ENCODE measurements at regions not wholly inside any gene's neighbourhood (a gene's known extent, or its start where the extent isn't known, plus 50 kb on each side); places are given as distances from the start of the nearest gene placed in this dataset.
A peak's percentile ranks its signal among the peaks of the same experiment; 100 is the strongest.

DNA sequence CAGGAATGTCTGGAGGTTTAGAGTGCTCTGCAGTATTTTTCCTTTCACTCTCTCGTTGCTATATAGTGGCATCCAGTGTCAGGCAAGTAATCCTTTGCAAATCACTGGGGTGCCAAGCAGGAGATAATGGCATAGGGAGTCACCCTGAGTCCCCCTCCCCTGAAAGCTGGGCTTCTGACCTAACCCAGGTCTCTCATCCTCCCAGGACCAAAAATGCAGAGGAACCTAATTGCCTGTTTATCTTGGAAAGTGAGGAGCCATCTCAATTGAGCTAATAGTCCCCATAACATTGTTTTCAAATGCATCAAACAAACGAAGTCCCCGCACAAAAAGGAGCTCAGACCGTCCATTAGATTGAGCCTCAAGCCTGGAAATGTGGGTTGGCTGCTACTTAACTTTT lies 368.0 kb upstream of the IRX2 start:
- H3K9me3 Mint-ChIP-seq, result no peaks in the 10 kb centered on the region
- H3K27ac Mint-ChIP-seq, result no peak overlapping the region
- DNase-seq (ENCODE audit: low spot score) (no peak), ATAC-seq (no peak)
- H3K4me3 Mint-ChIP-seq, result peak overlapping the region; percentile 26; the same call in 1 of the 2 replicates
- ChIA-PET POLR2A (no interaction called here), CTCF (interaction anchor here (0.8 to 1.3 kb wide), 5 partner anchors 12 to 483 kb away, joined by 3 to 5 read pairs (median 3); no protein-coding TSS in a partner anchor)
- no peaks in the 10 kb centered on the region for H3K36me3 Mint-ChIP-seq
- TF ChIP-seq TP53 (CRISPR knock-in tag; IDR thresholded peaks at IDR 0.05), result no peak
- no peak for TF ChIP-seq ZNF263 (CRISPR knock-in tag; IDR thresholded peaks at IDR 0.05; ENCODE audit: low read depth)
- TF ChIP-seq ZNF423 (CRISPR knock-in tag; IDR thresholded peaks at IDR 0.05), result peak; percentile 43; the same call in 1 of the 2 replicates
- peaks cover 92% of the 10 kb centered on the region for H3K27me3 Mint-ChIP-seq (ENCODE audit: low read depth)
- peaks cover 94% of the 10 kb centered on the region for H3K4me1 Mint-ChIP-seq

DNA sequence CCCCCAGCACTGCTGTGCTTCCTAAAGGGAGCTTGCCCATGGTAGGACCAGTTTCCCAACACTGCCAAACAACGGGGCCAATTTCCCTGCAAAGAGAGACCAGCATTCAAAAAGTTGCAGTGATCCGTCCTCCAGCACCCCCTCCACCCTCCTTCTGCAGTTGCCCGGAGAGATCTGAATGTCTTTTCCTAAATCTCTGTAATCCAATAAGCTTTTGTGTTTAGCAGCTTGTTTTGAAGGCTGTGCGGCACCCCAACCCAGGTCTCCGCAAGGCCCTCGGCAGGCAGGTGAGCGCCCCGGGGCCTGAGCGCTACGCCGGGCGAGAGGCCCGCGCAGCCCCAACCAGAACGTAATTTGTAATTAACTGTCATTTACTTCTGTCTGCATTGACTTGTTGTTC lies 366.9 kb upstream of the IRX2 start:
- TF ChIP-seq MYBL2 (CRISPR knock-in tag; IDR thresholded peaks at IDR 0.05) (no peak), ZNF423 (CRISPR knock-in tag; IDR thresholded peaks at IDR 0.05) (peak; percentile 44)
- Mint-ChIP-seq H3K9me3 (no peaks in the 10 kb centered on the region), H3K4me3 (peak overlapping the region; percentile 62)

DNA sequence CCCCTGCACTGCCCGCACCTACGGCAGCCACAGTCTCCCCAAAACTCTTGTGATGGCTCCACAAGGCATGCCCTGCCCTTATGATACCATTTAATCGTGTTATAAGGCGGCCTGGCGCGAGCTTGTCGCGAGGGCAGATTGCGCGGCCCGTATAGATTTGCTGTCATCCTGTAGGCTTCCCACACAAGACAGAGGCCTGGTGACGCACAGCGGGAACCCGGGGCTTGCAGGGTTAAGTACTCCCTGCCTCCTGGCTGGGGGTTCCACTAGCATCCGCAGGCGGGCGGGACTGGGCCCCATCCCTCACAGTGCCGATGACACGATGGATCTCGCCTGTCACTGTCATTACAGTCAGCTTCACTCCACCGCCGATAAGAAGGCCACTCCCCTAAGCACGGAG lies 364.9 kb upstream of the IRX2 start:
- H3K9me3 Mint-ChIP-seq, result no peaks in the 10 kb centered on the region
- POLR2A ChIA-PET, result no interaction called here

More for the DNA sequence above, 366.9 kb upstream of the IRX2 start:
- CTCF ChIA-PET, result interaction anchor here (0.9 to 1.5 kb wide), 3 partner anchors 17 to 365 kb away, joined by 3 to 4 read pairs (median 4); no protein-coding TSS in a partner anchor
- DNase-seq (ENCODE audit: low spot score) (no peak), ATAC-seq (peak; percentile 25)
- peaks cover 90% of the 10 kb centered on the region for H3K4me1 Mint-ChIP-seq
- POLR2A ChIA-PET, result no interaction called here
- H3K36me3 Mint-ChIP-seq, result no peaks in the 10 kb centered on the region
- peaks cover 97% of the 10 kb centered on the region for H3K27me3 Mint-ChIP-seq (ENCODE audit: low read depth)
- no peak overlapping the region; the same call in 1 of the 2 replicates for H3K27ac Mint-ChIP-seq

DNA sequence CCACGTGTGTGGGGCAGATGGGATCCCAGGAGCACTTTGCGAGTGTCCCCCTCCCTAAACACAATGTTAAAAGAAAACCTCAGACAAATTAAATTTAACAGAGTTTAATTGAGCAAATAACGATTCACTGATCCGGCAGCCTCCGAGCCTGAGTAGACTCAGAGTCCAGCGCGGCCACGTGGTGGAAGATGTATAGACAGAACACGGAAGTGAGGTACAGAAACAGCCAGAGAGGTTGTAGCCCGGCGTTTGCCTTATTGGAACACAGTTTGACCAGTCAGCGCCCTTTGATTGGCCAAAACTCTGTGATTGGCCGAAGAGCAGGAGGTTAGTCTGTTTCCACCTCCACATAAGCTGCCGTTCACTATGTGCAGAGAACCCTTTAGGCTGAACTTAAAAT lies 363.0 kb upstream of the IRX2 start:
- DNase-seq (ENCODE audit: low spot score) (no peak), ATAC-seq (no peak)
- Mint-ChIP-seq H3K9me3 (no peaks in the 10 kb centered on the region), H3K27ac (no peak overlapping the region), H3K36me3 (no peaks in the 10 kb centered on the region), H3K27me3 (ENCODE audit: low read depth) (peaks cover 81% of the 10 kb centered on the region), H3K4me3 (no peak overlapping the region), H3K4me1 (peaks cover 64% of the 10 kb centered on the region)
- CTCF ChIA-PET, result no interaction called here
- POLR2A ChIA-PET, result interaction anchor here (0.6 kb wide), 1 partner anchor 292 kb away, joined by 10 read pairs; no protein-coding TSS in a partner anchor
- TF ChIP-seq, protein P1, sequence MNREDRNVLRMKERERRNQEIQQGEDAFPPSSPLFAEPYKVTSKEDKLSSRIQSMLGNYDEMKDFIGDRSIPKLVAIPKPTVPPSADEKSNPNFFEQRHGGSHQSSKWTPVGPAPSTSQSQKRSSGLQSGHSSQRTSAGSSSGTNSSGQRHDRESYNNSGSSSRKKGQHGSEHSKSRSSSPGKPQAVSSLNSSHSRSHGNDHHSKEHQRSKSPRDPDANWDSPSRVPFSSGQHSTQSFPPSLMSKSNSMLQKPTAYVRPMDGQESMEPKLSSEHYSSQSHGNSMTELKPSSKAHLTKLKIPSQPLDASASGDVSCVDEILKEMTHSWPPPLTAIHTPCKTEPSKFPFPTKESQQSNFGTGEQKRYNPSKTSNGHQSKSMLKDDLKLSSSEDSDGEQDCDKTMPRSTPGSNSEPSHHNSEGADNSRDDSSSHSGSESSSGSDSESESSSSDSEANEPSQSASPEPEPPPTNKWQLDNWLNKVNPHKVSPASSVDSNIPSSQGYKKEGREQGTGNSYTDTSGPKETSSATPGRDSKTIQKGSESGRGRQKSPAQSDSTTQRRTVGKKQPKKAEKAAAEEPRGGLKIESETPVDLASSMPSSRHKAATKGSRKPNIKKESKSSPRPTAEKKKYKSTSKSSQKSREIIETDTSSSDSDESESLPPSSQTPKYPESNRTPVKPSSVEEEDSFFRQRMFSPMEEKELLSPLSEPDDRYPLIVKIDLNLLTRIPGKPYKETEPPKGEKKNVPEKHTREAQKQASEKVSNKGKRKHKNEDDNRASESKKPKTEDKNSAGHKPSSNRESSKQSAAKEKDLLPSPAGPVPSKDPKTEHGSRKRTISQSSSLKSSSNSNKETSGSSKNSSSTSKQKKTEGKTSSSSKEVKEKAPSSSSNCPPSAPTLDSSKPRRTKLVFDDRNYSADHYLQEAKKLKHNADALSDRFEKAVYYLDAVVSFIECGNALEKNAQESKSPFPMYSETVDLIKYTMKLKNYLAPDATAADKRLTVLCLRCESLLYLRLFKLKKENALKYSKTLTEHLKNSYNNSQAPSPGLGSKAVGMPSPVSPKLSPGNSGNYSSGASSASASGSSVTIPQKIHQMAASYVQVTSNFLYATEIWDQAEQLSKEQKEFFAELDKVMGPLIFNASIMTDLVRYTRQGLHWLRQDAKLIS (CRISPR knock-in tag; IDR thresholded peaks at IDR 0.05; ENCODE audit: borderline replicate concordance), result no peak
- TF ChIP-seq ESRRA (CRISPR knock-in tag; IDR thresholded peaks at IDR 0.05; ENCODE audit: borderline replicate concordance) (no peak), RORB (CRISPR knock-in tag; IDR thresholded peaks at IDR 0.05) (no peak), GRHL2 (CRISPR knock-in tag; IDR thresholded peaks at IDR 0.05; ENCODE audit: insufficient replicate concordance, severe bottlenecking) (no peak), NFE2L1 (CRISPR knock-in tag; IDR thresholded peaks at IDR 0.05) (no peak), NR2C2 (CRISPR knock-in tag; IDR thresholded peaks at IDR 0.05) (no peak), CREB1 (CRISPR knock-in tag; IDR thresholded peaks at IDR 0.05) (no peak), JUN (CRISPR knock-in tag; IDR thresholded peaks at IDR 0.05) (no peak)
- TF ChIP-seq, protein P2, sequence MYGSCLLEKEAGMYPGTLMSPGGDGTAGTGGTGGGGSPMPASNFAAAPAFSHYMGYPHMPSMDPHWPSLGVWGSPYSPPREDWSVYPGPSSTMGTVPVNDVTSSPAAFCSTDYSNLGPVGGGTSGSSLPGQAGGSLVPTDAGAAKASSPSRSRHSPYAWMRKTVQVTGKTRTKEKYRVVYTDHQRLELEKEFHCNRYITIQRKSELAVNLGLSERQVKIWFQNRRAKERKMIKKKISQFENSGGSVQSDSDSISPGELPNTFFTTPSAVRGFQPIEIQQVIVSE (CRISPR knock-in tag; IDR thresholded peaks at IDR 0.05; ENCODE audit: borderline replicate concordance), result no peak
- TF ChIP-seq, protein P3, sequence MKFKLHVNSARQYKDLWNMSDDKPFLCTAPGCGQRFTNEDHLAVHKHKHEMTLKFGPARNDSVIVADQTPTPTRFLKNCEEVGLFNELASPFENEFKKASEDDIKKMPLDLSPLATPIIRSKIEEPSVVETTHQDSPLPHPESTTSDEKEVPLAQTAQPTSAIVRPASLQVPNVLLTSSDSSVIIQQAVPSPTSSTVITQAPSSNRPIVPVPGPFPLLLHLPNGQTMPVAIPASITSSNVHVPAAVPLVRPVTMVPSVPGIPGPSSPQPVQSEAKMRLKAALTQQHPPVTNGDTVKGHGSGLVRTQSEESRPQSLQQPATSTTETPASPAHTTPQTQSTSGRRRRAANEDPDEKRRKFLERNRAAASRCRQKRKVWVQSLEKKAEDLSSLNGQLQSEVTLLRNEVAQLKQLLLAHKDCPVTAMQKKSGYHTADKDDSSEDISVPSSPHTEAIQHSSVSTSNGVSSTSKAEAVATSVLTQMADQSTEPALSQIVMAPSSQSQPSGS (CRISPR knock-in tag; IDR thresholded peaks at IDR 0.05; ENCODE audit: borderline replicate concordance, low read depth), result no peak

More for the DNA sequence above, 364.9 kb upstream of the IRX2 start:
- no peak for ATAC-seq
- Mint-ChIP-seq H3K27me3 (ENCODE audit: low read depth) (peaks cover 83% of the 10 kb centered on the region), H3K36me3 (no peaks in the 10 kb centered on the region), H3K4me3 (peak overlapping the region; percentile 62), H3K27ac (no peak overlapping the region), H3K4me1 (peaks cover 75% of the 10 kb centered on the region)
- DNase-seq (ENCODE audit: low spot score), result no peak
- CTCF ChIA-PET, result interaction anchor here (0.5 kb wide), 1 partner anchor 80 kb away, joined by 3 read pairs; no protein-coding TSS in a partner anchor
- TF ChIP-seq ESRRA (CRISPR knock-in tag; IDR thresholded peaks at IDR 0.05; ENCODE audit: borderline replicate concordance), result no peak
- no peak for TF ChIP-seq PRRX2 (CRISPR knock-in tag; IDR thresholded peaks at IDR 0.05)
- no peak for TF ChIP-seq NR2C2 (CRISPR knock-in tag; IDR thresholded peaks at IDR 0.05)
- no peak for TF ChIP-seq HMGA2 (CRISPR knock-in tag; IDR thresholded peaks at IDR 0.05)
- TF ChIP-seq GABPB1 (CRISPR knock-in tag; IDR thresholded peaks at IDR 0.05), result no peak
- TF ChIP-seq, protein P4, sequence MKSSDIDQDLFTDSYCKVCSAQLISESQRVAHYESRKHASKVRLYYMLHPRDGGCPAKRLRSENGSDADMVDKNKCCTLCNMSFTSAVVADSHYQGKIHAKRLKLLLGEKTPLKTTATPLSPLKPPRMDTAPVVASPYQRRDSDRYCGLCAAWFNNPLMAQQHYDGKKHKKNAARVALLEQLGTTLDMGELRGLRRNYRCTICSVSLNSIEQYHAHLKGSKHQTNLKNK (CRISPR knock-in tag; IDR thresholded peaks at IDR 0.05), result no peak
- no peak for TF ChIP-seq CREB1 (CRISPR knock-in tag; IDR thresholded peaks at IDR 0.05)
- TF ChIP-seq, protein P5, sequence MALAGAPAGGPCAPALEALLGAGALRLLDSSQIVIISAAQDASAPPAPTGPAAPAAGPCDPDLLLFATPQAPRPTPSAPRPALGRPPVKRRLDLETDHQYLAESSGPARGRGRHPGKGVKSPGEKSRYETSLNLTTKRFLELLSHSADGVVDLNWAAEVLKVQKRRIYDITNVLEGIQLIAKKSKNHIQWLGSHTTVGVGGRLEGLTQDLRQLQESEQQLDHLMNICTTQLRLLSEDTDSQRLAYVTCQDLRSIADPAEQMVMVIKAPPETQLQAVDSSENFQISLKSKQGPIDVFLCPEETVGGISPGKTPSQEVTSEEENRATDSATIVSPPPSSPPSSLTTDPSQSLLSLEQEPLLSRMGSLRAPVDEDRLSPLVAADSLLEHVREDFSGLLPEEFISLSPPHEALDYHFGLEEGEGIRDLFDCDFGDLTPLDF (CRISPR knock-in tag; IDR thresholded peaks at IDR 0.05), result no peak
- no peak for TF ChIP-seq ZNF219 (CRISPR knock-in tag; IDR thresholded peaks at IDR 0.05; ENCODE audit: borderline replicate concordance)

All from WTC11 (cell line).